ENCODE measurements at regions not wholly inside any gene's neighbourhood (a gene's known extent, or its start where the extent isn't known, plus 50 kb on each side); places are given as distances from the start of the nearest gene placed in this dataset.
A peak's percentile ranks its signal among the peaks of the same experiment; 100 is the strongest.
"Not testable (repeated sequence)": the region's sequence is repeated elsewhere in the genome, so short reads cannot be mapped to it uniquely, and the experiment has no call there.

GRCh38 chr10:108378779-108379178 is 1214.3 kb upstream of the SORCS1 start:
- DNase-seq (ENCODE audit: low spot score) (no peak), FAIRE-seq (no peak)

DNA sequence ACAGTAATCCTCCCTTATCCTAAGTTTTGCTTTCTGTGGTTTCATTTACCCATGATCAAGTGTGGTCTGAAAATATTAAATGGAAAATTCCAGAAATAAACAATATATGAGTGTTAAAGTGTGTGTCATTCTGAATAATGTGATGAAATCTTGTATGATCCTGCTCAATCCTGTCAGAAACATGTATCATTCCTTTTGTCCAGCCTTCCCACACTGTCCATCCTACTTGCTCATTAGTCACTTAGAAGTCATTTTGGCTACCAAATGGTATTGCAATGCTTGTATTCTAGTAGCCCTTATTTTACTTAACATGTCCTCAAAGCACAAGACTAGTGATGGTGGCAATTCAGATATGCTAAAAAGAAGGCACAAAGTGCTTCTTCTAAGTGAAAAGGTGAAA is 1211.2 kb upstream of the SORCS1 start:
- DNase-seq (ENCODE audit: low spot score) = no peak
- FAIRE-seq = no peak

- FAIRE-seq (no peak), DNase-seq (ENCODE audit: low spot score) (no peak)
Measured at GRCh38 chr10:108374991-108375390, 1210.5 kb upstream of the SORCS1 start.

DNA sequence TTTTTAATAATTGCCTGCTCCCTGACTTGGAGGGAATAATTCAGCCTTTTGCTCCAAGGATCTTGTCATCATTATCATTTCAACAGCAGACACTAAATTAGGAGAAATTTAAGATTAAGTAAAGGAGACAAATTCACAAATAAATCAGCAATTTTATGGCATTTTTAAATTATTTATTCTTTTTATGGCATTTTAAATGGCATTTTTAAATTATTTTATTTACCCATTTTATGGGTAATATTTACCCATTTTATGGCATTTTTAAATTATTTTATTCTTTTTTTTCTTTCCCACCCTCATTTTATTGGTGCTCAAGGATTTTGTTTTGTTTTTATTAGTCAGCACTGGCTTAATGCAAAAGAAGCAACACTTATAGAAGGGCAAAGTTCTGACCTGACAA is 1201.0 kb upstream of the SORCS1 start:
- no peak for FAIRE-seq
- no peak for DNase-seq (ENCODE audit: low spot score)

GRCh38 chr10:108363576-108363975 is 1199.1 kb upstream of the SORCS1 start:
- FAIRE-seq (no peak), DNase-seq (ENCODE audit: low spot score) (no peak)

DNA sequence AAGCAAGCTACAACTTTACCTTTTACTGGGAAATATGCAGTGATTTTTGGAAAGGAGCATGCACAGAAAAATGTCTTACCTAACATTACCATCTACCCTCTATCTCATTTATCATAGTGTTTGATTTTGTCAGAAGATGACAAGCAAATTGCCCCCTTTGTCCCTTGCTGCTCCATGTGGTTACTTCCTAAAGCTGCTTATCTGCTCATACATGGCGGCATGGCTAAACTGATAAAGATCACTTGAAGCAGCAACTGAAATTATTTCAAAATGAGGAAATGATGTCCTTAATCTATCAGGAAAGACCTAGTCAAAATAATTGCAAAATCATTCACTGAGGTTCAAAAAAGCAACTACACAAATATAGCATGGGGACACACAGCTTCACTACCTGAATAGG is 1198.5 kb upstream of the SORCS1 start:
- FAIRE-seq = no peak

DNA sequence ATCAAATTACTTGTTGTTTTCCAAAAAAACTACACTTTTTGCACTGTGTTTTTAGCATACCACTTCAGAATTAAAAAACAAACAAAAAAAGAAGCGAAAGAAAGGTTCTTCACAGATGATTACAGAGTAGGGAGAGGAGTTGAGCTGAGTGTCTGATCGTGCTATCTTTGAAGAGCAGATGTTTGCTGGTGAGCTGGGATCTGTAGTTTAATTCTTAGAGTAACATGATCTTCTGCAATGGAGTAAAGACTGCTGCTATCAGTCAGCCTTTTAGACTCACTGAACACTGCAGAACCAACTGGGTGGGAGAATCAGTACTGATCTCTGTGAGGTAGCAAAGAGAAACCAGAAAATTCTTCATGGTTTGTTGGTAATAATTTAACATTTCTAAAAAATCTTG is 1197.8 kb upstream of the SORCS1 start:
- FAIRE-seq (no peak), DNase-seq (ENCODE audit: low spot score) (no peak)

More for the DNA sequence above, 1198.5 kb upstream of the SORCS1 start:
- no peak for DNase-seq (ENCODE audit: low spot score)

GRCh38 chr10:108360187-108360586 is 1195.7 kb upstream of the SORCS1 start:
- DNase-seq (ENCODE audit: low spot score) (peak; percentile 92), FAIRE-seq (peak; percentile 72)

DNA sequence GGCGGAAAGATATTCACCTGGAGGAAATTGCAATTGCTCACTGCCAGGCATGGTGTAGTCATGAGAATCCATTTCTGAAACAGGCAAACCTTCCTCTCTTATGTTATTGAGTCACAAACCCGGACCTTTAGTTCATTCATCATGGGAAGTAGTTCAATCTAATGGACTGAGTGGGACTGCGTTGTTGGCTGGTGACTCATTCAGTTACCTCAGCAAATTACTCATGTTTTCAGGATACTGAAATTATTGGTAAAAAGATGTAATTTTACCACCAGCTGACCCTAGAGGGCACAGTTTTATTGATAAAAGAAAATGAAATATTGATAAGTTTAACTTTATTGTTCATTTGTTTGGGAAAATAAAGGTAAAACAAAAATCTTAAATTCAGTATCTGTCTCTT is 1194.4 kb upstream of the SORCS1 start:
- FAIRE-seq (peak; percentile 91), DNase-seq (ENCODE audit: low spot score) (peak; percentile 92)

- DNase-seq (ENCODE audit: low spot score) = no peak
- no peak for FAIRE-seq
Measured at GRCh38 chr10:108352771-108353170, 1188.3 kb upstream of the SORCS1 start.

GRCh38 chr10:108348215-108348614 is 1183.7 kb upstream of the SORCS1 start:
- FAIRE-seq = no peak
- no peak for DNase-seq (ENCODE audit: low spot score)

DNA sequence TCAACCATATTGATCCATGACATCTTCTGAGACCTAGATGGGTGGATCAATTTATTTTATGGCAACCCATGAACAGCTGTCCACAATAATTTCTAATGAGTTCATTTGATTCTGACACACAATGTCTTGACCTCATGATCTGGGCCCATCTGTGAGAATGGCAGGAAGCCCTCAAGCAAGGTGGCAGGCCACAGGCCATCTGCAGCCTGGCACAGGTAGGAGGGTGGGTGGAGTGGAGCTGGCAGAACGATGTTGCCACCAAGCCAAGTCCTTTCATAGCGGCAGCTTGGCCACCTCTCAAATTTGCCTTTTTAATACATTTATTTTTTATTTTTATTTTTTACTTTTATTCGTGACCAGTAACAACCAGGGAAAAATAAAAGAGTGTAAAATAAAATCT is 1181.6 kb upstream of the SORCS1 start:
- no peak for FAIRE-seq
- DNase-seq (ENCODE audit: low spot score) = no peak

DNA sequence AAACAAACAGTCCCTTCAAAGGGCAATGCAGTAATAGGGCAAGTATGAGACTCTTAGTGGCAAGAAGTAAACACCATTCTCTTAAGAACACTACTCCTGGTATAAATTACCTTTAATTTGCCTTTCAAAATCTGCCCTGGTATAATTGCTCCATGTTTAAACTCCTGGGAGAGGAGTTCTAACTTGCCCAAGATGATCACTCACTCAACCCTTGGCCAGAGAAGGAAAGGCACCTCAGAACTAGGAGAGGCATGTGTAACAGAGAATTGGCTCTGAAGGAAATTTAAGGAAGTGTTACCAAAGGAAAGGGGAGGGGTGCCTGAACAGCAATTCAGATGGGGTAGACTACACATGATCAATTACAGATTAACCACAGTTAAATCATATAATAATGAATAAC is 1173.6 kb upstream of the SORCS1 start:
- no peak for FAIRE-seq

DNA sequence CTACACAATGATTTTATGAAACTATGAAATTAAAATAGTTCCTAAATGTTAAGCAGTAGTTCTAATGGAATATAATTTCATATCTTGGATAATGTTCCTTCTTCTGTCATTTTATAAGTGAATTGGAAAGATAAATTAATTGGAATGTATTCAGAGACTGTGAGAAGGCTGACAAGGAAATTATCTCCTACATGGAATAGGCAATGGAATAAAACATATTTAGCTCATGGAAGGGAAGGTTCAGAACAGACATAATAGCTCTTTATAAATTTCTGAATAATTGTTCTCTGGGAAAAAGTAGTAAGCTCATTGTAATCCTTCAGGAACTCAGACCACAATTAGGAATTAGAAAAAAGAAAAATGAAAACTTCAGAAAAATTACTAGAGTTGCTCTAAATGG is 1172.3 kb upstream of the SORCS1 start:
- no peak for FAIRE-seq
- DNase-seq (ENCODE audit: low spot score) = no peak

More for the DNA sequence above, 1173.6 kb upstream of the SORCS1 start:
- DNase-seq (ENCODE audit: low spot score) = no peak

DNA sequence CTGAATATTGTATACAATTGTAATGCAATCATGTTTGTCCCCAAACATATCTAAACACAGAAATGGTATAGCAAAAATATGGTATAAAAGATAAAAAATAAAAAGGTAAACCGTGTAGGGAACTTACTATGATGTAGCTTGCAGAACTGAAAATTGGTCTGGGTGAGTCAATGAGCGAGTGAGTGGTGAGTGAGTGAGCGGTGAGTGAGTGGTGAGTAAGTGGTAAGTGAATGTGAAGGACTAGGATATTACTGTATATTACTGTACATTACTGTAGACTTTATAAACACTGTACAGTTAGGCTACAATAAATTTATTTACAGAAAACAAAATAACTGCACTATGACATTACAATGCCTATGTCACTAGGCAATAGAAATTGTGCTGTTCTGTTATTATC is 1163.2 kb upstream of the SORCS1 start:
- FAIRE-seq = no peak
- no peak for DNase-seq (ENCODE audit: low spot score)

DNA sequence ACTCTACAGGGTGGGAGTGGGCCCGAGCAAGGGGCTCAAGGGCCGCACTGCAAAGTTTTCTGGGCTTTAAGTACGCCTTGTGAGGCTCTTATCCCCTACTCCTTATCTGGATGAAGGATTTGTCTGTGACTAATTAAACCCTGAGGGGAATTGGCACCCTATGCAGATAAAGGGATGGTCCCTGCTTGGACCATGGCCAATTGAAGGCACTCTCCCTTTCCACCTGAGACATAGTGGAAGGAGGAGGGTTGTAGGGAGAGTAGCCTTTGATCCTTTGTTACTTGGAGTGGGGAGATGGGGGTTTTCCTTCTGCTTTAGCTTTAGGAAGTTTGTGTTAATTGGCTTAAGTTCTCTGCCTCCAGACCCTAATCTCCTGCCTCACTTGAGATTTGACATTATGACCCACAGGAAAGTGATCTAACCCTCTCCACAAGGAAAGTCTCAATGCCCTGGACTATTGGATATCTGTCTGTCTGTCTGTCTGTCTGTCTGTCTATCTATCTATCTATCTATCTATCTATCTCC is 1158.8 kb upstream of the SORCS1 start:
- FAIRE-seq (no peak), DNase-seq (ENCODE audit: low spot score) (no peak)

DNA sequence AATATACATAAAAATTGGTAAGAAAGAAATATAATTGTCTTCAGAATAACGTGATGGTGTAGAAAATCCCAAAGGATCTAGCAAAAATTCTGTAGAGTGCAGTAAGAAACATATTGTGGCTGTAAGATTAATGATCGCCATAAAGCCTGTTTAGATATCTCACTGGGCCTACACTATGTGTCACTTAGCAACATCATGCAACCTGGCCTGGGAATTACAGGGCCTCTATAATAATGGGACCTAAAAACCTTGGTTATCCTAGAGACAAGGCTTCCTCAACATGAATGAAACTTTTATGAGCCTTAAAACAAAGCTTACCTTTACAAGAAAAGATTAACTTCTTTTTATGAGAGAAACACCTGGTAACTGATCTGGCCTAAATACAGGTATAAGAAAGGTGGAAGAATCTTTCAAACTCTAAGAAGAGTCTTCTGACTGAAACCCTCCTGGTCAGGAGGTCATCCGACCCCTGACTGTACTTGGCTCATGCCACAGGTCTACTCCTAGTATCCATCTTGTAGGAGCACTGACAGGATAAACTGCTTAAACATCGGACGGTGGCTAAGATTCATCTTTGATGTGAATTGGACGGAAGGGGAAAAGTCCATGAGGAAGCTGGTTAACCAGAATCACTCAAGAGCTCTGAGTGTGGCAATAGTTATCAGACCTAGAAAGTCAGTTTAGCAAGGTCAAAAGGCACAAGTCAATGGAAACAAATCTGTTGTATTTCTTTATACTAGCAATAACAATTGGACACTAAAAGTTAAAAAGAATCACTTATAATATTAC is 1155.1 kb upstream of the SORCS1 start:
- DNase-seq (ENCODE audit: low spot score) = no peak
- no peak for FAIRE-seq

DNA sequence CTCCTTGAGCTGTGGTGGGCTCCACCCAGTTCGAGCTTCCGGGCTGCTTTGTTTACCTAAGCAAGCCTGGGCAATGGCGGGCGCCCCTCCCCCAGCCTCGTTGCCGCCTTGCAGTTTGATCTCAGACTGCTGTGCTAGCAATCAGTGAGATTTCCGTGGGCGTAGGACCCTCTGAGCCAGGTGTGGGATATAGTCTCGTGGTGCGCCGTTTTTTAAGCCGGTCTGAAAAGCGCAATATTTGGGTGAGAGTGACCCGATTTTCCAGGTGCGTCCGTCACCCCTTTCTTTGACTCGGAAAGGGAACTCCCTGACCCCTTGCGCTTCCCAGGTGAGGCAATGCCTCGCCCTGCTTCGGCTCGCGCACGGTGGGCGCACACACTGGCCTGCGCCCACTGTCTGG is 1151.1 kb upstream of the SORCS1 start:
- not testable (repeated sequence) for DNase-seq (ENCODE audit: low spot score); FAIRE-seq

GRCh38 chr10:108307925-108308312 is 1143.4 kb upstream of the SORCS1 start:
- DNase-seq (ENCODE audit: low spot score) = no peak

DNA sequence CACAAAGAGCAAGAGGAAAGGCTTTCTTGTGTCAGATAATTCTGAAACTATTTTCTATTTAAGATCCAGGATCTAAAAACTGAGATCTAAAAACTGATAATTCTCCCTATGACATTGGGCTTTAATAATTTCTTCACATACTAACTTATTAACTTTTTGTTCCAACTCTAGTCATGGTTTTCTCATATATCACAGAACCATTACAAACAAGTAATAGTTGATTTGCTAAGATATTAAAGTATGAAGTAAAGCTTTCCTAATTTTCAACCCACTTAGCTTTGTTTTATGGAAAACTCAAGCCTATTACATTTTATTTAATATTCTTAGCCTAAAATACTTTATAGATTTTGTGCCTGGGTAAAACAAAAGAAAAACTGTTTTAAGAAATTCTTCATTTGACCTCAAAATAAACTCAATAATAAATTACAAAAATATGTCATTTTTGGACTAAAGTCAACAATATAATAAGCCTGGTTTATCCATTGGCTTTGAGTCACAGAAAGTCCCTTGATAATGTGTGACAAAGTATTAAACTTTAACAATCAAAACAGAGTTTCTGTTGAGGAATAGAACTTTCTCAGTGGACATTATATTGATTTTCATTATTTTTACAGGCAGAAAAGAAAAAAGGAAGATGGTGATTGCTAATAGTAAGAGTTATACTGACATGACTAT is 1142.9 kb upstream of the SORCS1 start:
- FAIRE-seq = no peak
- DNase-seq (ENCODE audit: low spot score) = no peak

More at GRCh38 chr10:108307925-108308312, 1143.4 kb upstream of the SORCS1 start:
- no peak for FAIRE-seq

DNA sequence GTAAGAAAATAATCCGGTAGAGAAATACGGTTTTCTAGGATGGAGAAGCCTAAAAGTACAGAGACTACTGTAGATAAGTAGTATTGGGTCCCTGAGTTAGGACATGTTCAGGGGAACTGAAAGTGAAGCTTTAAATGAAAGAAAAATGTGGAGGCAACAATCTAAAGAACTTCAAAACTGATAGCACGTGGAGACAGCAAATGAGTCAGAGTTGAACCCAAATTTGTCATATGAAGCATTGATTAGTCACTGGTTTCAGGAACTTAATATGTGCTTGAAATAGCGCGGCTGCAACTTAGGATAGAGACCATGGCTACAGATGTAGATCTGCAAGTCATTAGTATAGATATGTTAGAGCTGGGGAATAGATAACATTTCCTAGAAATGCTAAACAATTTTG is 1138.6 kb upstream of the SORCS1 start:
- DNase-seq (ENCODE audit: low spot score) (no peak), FAIRE-seq (no peak)

GRCh38 chr10:108301002-108301401 is 1136.5 kb upstream of the SORCS1 start:
- FAIRE-seq (no peak), DNase-seq (ENCODE audit: low spot score) (no peak)

GRCh38 chr10:108290823-108291222 is 1126.3 kb upstream of the SORCS1 start:
- FAIRE-seq = no peak
- DNase-seq (ENCODE audit: low spot score) = no peak
